Lung (tissue), 11 donors: ENCODE measurements at regions not wholly inside any gene's neighbourhood (a gene's known extent, or its start where the extent isn't known, plus 50 kb on each side); places are given as distances from the start of the nearest gene placed in this dataset.

Experiments
- ATAC-seq: fragments of 200-7000 bp; cut with Tn5 transposase; one replicate; pipeline ENCODE4 v1.9.1; 2020; ENCODE audit warnings: moderate number of reproducible peaks; ENCODE audit not compliant: insufficient read depth, low FRiP score
- DNase-seq, 3 donors: peaks; one replicate each; pipeline ENCODE4 v3.0.0-alpha.2; 2013 to 2017
- H3K27ac ChIP-seq, 2 donors: one replicate each; pipeline ENCODE4 v1.5.1; 2013; ENCODE audit warnings: mild to moderate bottlenecking in 2 of 2, moderate library complexity in 2 of 2, control low read depth in 1 of 2, inconsistent platforms in 1 of 2, low read depth in 1 of 2, low read length in 1 of 2
- H3K27me3 ChIP-seq, 3 donors: one replicate each; pipeline ENCODE4 v1.5.1; 2013; ENCODE audit warnings: low read length in 2 of 3; ENCODE audit not compliant: control insufficient read depth in 3 of 3, insufficient read depth in 3 of 3
- H3K36me3 ChIP-seq, 4 donors: one replicate each; pipeline ENCODE4 v1.5.1; 2013; ENCODE audit warnings: low read length in 4 of 4, mild to moderate bottlenecking in 1 of 4, moderate library complexity in 1 of 4; ENCODE audit not compliant: control insufficient read depth in 4 of 4, insufficient read depth in 4 of 4
- H3K4me1 ChIP-seq, 5 donors: one replicate each; pipeline ENCODE4 v1.5.1; 2013; ENCODE audit warnings: low read length in 5 of 5, mild to moderate bottlenecking in 2 of 5, moderate library complexity in 1 of 5; ENCODE audit not compliant: control insufficient read depth in 5 of 5, insufficient read depth in 5 of 5
- H3K4me3 ChIP-seq: one replicate; pipeline ENCODE4 v1.5.1; 2013; ENCODE audit warnings: mild to moderate bottlenecking, control low read depth, moderate library complexity
- H3K9ac ChIP-seq, 2 donors: one replicate each; pipeline ENCODE4 v1.5.1; 2013; ENCODE audit warnings: low read length in 2 of 2, control low read depth in 1 of 2; ENCODE audit not compliant: insufficient read depth in 1 of 2
- H3K9me3 ChIP-seq, 4 donors: one replicate each; pipeline ENCODE4 v1.5.1; 2013; ENCODE audit warnings: low read length in 3 of 4, mild to moderate bottlenecking in 1 of 4, moderate library complexity in 1 of 4; ENCODE audit not compliant: control insufficient read depth in 4 of 4, insufficient read depth in 3 of 4
- WGBS, 2 donors: extraction: QIAGEN DNeasy Blood & Tissue Kit; methylation state at CpG; one replicate each; pipeline ENCODE4 v1.1.7; 2013; 5-methylcytosine and 5-hydroxymethylcytosine counted together
- TF ChIP-seq, protein P1 (sequence below): IDR thresholded peaks from 2 replicates; pipeline ENCODE4 v1.5.1; 2012; ENCODE audit warnings: mild to moderate bottlenecking; ENCODE audit errors: control extremely low read depth, extremely low read depth
- donor health status: control.
- donor health status: control.
- donor health status: Bipolar disorder and iron deficiency.
- donor health status: healthy.
- donor health status: DM: yes; HTN: yes; CAD: no.

DNA sequence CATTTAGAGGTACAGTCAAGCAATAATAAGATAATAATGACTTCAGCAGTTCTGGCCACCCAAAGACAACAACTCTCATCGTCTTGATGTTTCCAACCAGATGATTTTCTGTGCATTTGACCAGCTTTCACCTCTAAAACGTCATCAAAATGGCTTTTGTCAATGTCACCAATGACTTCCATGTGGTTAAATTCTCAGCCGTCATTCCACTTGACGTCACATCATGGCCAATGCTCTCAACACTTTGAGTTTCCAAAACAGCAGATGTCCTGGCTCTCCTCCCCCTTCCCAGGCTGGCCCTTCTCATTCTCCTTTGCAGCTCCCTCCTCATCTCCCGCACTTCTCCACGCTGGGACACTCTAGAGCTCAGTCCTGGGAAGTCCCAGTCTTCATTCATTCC lies 258.3 kb downstream of the BCL2 start:
- 83 to 88% methylated on average over 6 of the region's 6 CpGs for WGBS, 2 donors
- DNase-seq, result peak in 2 of 3 donors; percentile 12 to 18
- no peak for ATAC-seq

DNA sequence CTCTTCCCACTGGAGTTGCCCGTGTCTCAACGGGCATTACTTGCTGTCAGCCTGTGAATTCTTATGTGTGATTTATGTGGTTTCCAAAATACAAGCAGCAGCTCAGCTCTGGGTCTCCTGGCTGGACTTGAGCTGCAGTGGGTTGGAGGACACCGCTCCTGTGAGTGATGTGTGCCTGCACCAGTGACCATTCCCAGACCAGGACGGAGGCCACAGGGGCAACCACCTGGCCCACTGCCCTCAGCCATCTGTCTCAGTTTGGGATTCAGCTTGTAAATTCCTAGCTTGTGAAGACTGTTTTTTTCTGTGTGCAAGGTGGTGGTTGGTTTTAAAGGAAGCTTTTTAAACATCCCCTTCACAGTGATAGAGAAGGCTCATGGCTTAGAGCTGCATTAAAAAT lies 261.0 kb downstream of the BCL2 start:
- H3K9me3 ChIP-seq, result no peaks in the 10 kb centered on the region
- H3K4me1 ChIP-seq, result no peaks in the 10 kb centered on the region
- 70 to 76% methylated on average over 4 of the region's 4 CpGs for WGBS, 2 donors
- no peaks in the 10 kb centered on the region for H3K27me3 ChIP-seq
- H3K4me3 ChIP-seq, result no peak overlapping the region
- H3K27ac ChIP-seq, result no peak overlapping the region
- H3K36me3 ChIP-seq, result no peaks in the 10 kb centered on the region
- DNase-seq (no peak), ATAC-seq (no peak)
- H3K9ac ChIP-seq, result no peak overlapping the region
- TF ChIP-seq, protein P1, sequence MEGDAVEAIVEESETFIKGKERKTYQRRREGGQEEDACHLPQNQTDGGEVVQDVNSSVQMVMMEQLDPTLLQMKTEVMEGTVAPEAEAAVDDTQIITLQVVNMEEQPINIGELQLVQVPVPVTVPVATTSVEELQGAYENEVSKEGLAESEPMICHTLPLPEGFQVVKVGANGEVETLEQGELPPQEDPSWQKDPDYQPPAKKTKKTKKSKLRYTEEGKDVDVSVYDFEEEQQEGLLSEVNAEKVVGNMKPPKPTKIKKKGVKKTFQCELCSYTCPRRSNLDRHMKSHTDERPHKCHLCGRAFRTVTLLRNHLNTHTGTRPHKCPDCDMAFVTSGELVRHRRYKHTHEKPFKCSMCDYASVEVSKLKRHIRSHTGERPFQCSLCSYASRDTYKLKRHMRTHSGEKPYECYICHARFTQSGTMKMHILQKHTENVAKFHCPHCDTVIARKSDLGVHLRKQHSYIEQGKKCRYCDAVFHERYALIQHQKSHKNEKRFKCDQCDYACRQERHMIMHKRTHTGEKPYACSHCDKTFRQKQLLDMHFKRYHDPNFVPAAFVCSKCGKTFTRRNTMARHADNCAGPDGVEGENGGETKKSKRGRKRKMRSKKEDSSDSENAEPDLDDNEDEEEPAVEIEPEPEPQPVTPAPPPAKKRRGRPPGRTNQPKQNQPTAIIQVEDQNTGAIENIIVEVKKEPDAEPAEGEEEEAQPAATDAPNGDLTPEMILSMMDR, result no peak

More for the DNA sequence above, 258.3 kb downstream of the BCL2 start:
- Histone ChIP-seq H3K27ac (no peak overlapping the region), H3K36me3 (no peaks in the 10 kb centered on the region), H3K27me3 (no peaks in the 10 kb centered on the region), H3K9ac (no peak overlapping the region), H3K4me1 (no peaks in the 10 kb centered on the region), H3K4me3 (no peak overlapping the region), H3K9me3 (peaks cover 0 to 1% (median 0%) of the 10 kb centered on the region in 4 donors)
- TF ChIP-seq, protein P1, result no peak

DNA sequence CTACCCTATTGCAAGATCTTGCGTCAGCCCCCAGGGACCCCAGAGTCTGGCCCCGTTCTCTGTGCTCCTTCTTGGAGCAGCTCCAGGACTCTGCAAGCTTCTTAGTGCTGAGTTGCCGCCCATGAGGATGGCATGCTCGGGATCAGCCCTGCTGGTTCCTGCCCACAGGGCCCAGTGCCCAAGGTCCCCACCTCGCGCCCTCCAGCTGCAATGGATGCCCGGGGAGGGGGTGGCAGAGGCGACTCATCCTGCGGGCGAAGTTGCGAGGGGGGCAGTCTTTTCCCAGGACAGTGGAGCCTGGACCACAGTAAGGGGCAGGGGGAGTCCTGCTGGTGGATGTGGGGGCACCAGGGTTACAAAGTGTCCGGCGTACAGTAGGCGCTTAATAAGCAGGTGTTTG lies 261.9 kb downstream of the BCL2 start:
- DNase-seq (no peak), ATAC-seq (no peak)
- Histone ChIP-seq H3K4me3 (no peak overlapping the region), H3K27me3 (no peaks in the 10 kb centered on the region), H3K9ac (no peak overlapping the region), H3K9me3 (no peaks in the 10 kb centered on the region), H3K4me1 (no peaks in the 10 kb centered on the region), H3K36me3 (no peaks in the 10 kb centered on the region), H3K27ac (no peak overlapping the region)
- TF ChIP-seq, protein P1, result no peak
- WGBS, 2 donors, result 96% methylated on average over 14 of the region's 14 CpGs

DNA sequence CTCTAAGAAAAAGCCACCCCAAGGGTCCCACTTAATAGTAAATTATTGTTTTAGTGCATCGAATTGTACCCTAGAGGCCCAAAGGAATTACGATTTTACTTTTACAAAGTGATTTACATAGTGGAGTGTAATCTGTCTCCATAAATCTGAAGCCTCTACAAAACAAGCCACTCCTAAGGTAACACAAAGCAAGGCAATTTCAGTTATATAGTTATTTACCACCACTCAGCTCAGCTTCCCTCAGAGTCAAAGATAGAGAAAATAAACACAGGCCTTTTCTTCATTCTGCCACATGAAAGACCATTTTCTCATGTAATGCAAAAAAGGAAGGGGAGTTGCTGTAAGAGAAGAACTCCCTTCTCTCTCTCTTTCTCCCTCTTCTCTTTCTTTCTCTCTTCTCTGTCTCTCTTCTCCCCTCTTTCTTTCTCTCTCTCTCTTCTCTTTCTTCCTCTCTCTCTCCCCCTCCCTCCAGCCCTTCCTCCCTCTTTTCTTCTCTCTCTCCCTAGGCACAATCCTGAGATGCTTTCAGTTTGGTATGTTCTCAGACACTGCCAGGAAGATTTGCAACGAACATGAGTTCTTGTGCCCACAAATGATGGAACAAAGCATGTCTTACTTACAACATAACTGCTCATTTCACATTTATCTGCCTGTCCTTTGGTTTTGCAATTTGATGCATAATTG lies 264.5 kb downstream of the BCL2 start:
- Histone ChIP-seq H3K4me1 (no peaks in the 10 kb centered on the region), H3K36me3 (no peaks in the 10 kb centered on the region), H3K27ac (no peak overlapping the region), H3K27me3 (peaks cover 0 to 3% (median 0%) of the 10 kb centered on the region in 3 donors), H3K4me3 (no peak overlapping the region), H3K9me3 (no peaks in the 10 kb centered on the region), H3K9ac (no peak overlapping the region)
- WGBS, 2 donors, result 64 to 70% methylated on average over 3 of the region's 3 CpGs
- ATAC-seq (no peak), DNase-seq (no peak)
- TF ChIP-seq, protein P1, result no peak
